Astrocyte of the cerebellum (primary cell): ENCODE measurements at regions not wholly inside any gene's neighbourhood (a gene's known extent, or its start where the extent isn't known, plus 50 kb on each side); places are given as distances from the start of the nearest gene placed in this dataset.

Experiments
- DNase-seq: peaks from one replicate; pipeline ENCODE4 v3.0.0-alpha.2; 2011; ENCODE audit warnings: low read depth
- H3K4me3 ChIP-seq: 2 replicates; pipeline ENCODE4 v1.5.1; 2011; ENCODE audit warnings: mild to moderate bottlenecking, low read depth, low read length, moderate library complexity
- CTCF ChIP-seq: IDR thresholded peaks from 2 replicates; pipeline ENCODE4 v1.5.1; 2012; ENCODE audit warnings: low read length, low read depth, moderate library complexity, mild to moderate bottlenecking; ENCODE audit errors: missing control alignments
- in situ Hi-C: cut with HindIII; loops from 2 replicates; pipeline ENCODE4 v1.10.0; 2017; ENCODE audit warnings: low sequenced_read_pairs

GRCh38 chr11:76277298-76278175 lies 71.2 kb upstream of the WNT11 start:
- DNase-seq, result no peak
- no peak for TF ChIP-seq CTCF
- no peak overlapping the region for H3K4me3 ChIP-seq
- in situ Hi-C loops, result no loop called here

DNA sequence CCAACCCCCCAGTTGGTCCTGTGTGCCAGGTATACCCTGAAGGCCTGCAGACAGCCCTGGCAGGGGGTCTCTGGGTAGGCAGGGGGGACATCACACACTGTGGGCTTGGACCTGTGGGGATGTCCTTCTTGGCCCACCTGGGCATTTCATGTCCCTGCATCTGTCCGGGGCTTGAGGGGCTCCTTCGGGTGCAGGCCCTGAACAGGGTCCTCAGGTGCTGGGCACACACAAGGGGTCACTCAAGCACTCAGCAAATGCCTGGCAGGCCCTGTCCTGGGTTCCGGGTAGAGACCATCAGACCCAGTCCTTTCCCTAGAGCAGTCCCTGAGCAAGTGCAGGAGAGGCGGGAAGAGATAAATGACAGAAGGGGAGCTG lies 70.5 kb upstream of the WNT11 start:
- in situ Hi-C loops, result no loop called here
- no peak overlapping the region for H3K4me3 ChIP-seq
- TF ChIP-seq CTCF, result no peak
- no peak for DNase-seq

DNA sequence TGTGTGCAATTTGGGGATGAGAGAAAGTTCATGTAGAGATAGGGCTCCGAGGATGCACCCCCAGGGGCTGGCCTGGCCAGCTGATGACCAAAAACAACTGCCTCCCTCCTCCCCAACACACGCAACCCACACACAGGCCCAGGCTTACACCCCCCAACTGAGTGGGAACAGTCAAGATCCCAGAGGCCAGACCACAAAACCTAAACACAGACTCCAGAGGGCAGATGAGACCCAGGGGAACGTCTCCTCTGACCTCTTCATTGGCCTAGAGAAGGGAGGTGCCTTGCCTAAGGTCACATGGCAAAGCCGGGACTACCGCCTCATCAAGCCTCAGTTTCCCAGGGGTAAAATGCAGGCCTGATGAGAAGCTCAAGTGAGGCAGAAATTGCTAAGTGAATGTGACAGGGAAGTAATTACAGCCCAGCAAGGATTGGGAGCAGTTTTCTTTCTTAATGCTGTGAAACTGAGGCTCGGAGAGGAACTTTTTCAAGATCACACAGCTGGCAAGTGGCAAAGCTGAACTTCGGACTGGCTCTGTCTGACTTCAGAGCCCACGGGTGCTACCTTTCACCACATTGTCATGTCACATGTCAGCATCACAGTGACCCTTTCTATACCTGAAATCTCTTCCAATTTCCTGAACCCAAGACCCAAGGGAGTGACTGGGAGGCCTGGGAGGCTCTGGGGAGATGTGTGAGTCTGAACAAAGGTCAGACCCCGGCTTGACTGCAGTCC lies 69.9 kb upstream of the WNT11 start:
- TF ChIP-seq CTCF, result no peak
- DNase-seq, result no peak
- in situ Hi-C loops, result no loop called here
- H3K4me3 ChIP-seq, result no peak overlapping the region

GRCh38 chr11:76275446-76275845 lies 69.1 kb upstream of the WNT11 start:
- in situ Hi-C loops, result no loop called here
- DNase-seq, result no peak
- no peak overlapping the region for H3K4me3 ChIP-seq
- TF ChIP-seq CTCF, result no peak

DNA sequence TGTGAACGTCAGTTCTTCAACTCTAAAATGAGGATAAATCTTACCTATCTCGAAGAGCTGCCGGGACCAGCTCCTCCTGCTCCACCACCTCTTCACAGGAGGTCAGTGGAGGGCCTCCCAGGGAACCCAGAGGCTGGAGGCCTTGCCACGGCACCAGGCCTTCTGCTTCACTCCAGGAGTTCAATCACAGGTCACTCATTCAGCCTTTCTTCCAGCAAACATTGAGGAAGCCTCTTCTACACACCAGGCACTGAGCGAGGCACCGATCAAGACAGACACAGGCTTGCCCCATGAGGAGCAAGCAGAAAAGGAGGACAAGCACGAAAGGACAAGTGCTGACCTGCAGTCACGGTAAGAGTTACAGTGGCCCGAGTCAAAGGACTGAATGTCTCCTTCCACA lies 64.8 kb upstream of the WNT11 start:
- no peak overlapping the region for H3K4me3 ChIP-seq
- no peak for TF ChIP-seq CTCF
- in situ Hi-C loops, result no loop called here
- no peak for DNase-seq

DNA sequence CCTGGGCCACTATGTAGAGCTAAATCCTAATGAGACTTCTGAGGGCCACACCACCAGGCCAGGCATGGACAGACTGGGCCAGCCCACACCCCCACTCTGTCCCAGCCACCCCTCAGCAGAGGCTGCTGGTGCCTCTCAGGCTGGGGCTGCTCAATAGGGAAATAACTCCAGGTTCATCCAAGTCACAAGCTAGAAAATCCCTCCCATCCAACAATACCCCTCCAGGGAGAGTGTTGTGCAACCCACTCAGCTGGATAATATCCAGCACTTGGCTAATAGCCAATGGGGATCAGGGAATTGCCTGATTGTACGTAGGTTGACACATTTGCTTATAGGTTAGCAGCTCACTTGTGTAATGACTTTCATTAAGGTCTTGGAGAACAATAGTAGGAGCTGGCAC lies 64.1 kb upstream of the WNT11 start:
- no peak for DNase-seq
- TF ChIP-seq CTCF, result no peak
- in situ Hi-C loops, result no loop called here
- H3K4me3 ChIP-seq, result no peak overlapping the region
